GM12878 (cell line): ENCODE measurements at regions not wholly inside any gene's neighbourhood (a gene's known extent, or its start where the extent isn't known, plus 50 kb on each side); places are given as distances from the start of the nearest gene placed in this dataset.

Experiments used
- ATAC-seq: fragments of 200-7000 bp; cut with Tn5 transposase; 3 replicates; pipeline ENCODE4 v1.9.1; 2020; ENCODE audit warnings: mild to moderate bottlenecking, moderate library complexity
- BruUV-seq: library from RNA; stranded (reverse); fragments of 400-500 nt; replicated peaks from 2 replicates; lab custom pipeline; 2021; lab: Mats Ljungman, UMichigan
- CTCF ChIA-PET: fragments of 300-600 bp; sonication (Branson Sonifier 250); formaldehyde crosslinking; extraction: SDS; loops from one replicate; lab custom pipeline; 2021; ENCODE audit warnings: inconsistent platforms; lab: Yijun Ruan, JAX
- POLR2A ChIA-PET: fragments of 350-600 bp; formaldehyde crosslinking; extraction: SDS; loops from one replicate; lab custom pipeline; 2021; ENCODE audit warnings: inconsistent platforms; lab: Charles Lee
- RAD21 ChIA-PET: fragments of 300-600 bp; sonication (Branson Sonifier 250); formaldehyde crosslinking; loops from one replicate; lab custom pipeline; 2023; ENCODE audit warnings: antibody characterized with exemption; ENCODE audit not compliant: unreplicated experiment; lab: Charles Lee
- SMC1A ChIA-PET: fragments of 300-600 bp; sonication (Branson Sonifier 250); formaldehyde crosslinking; loops from one replicate; lab custom pipeline; 2023; ENCODE audit not compliant: unreplicated experiment, uncharacterized antibody; lab: Charles Lee
- DNase-seq: peaks from one replicate; pipeline ENCODE4 v3.0.0-alpha.2; 2011; ENCODE audit warnings: low read depth, low spot score
- FAIRE-seq: peaks from 3 replicates; lab custom pipeline; 2011; peaks lifted over from hg19 to GRCh38; lab: Jason Lieb, UNC
- H2AFZ ChIP-seq: 2 replicates; pipeline ENCODE4 v1.6.0; 2011; ENCODE audit warnings: low read depth, low read length, control low read depth; ENCODE audit not compliant: control insufficient read depth
- H3K27ac ChIP-seq: 2 replicates; pipeline ENCODE4 v1.5.1; 2011; ENCODE audit warnings: control low read depth; ENCODE audit not compliant: control insufficient read depth, insufficient read depth
- H3K27me3 ChIP-seq, 2 experiments: replicated peaks in 1 of 2; 2 replicates each; pipeline versions ENCODE4 v1.6.0 to v1.6.1; 2011; ENCODE audit warnings: low read length in 1 of 2; ENCODE audit not compliant: control insufficient read depth in 2 of 2, insufficient read depth in 2 of 2
- H3K36me3 ChIP-seq, 2 experiments: 2 replicates each; pipeline ENCODE4 v1.5.1; 2011; ENCODE audit warnings: low read length in 1 of 2; ENCODE audit not compliant: control insufficient read depth in 2 of 2, insufficient read depth in 2 of 2
- H3K4me1 ChIP-seq: 2 replicates; pipeline ENCODE4 v1.6.1; 2011; ENCODE audit warnings: mild to moderate bottlenecking, low read length, moderate library complexity, mixed read lengths; ENCODE audit not compliant: control insufficient read depth, insufficient read depth
- H3K4me2 ChIP-seq: 2 replicates; pipeline ENCODE4 v1.6.0; 2011; ENCODE audit warnings: control low read depth; ENCODE audit not compliant: control insufficient read depth, insufficient read depth
- H3K4me3 ChIP-seq: fragments of 200-600 bp; sonication (generic); 2 replicates; pipeline ENCODE4 v1.5.1; 2016
- H3K79me2 ChIP-seq: 2 replicates; pipeline ENCODE4 v1.6.0; 2011; ENCODE audit warnings: low read length; ENCODE audit not compliant: control insufficient read depth, insufficient read depth
- H3K9ac ChIP-seq: 2 replicates; pipeline ENCODE4 v1.8.0; 2011; ENCODE audit warnings: low read length, control low read depth, mixed read lengths; ENCODE audit not compliant: control insufficient read depth, insufficient read depth
- H3K9me3 ChIP-seq: replicated peaks from 3 replicates; pipeline ENCODE4 v1.5.1; 2011; ENCODE audit warnings: mild to moderate bottlenecking, low read length; ENCODE audit not compliant: control insufficient read depth, insufficient read depth
- H4K20me1 ChIP-seq: 2 replicates; pipeline ENCODE4 v1.6.0; 2011; ENCODE audit not compliant: control insufficient read depth, insufficient read depth
- ASH2L ChIP-seq: fragments of 300-600, 200-600 bp; sonication (generic); IDR thresholded peaks from 2 replicates; pipeline ENCODE4 v1.6.1; 2017; ENCODE audit warnings: low read depth, mild to moderate bottlenecking, borderline replicate concordance
- CBFB ChIP-seq: IDR thresholded peaks from 2 replicates; pipeline ENCODE4 v1.6.1; 2016; ENCODE audit warnings: antibody characterized with exemption, low read depth
- CHD4 ChIP-seq: fragments of 200-600 bp; sonication (generic); IDR thresholded peaks from 2 replicates; pipeline ENCODE4 v1.6.1; 2016; ENCODE audit warnings: mild to moderate bottlenecking
- CREM ChIP-seq: IDR thresholded peaks from 2 replicates; pipeline ENCODE4 v1.6.1; 2014; ENCODE audit warnings: antibody characterized with exemption, low read depth
- JUNB ChIP-seq: IDR thresholded peaks from 2 replicates; pipeline ENCODE4 v1.6.1; 2016; ENCODE audit warnings: antibody characterized with exemption, mild to moderate bottlenecking
- NBN ChIP-seq: fragments of 450-650 bp; IDR thresholded peaks from 2 replicates; pipeline ENCODE4 v1.6.1; 2016
- PAX8 ChIP-seq: fragments of 450-650 bp; IDR thresholded peaks from 2 replicates; pipeline ENCODE4 v1.6.1; 2017; ENCODE audit warnings: mild to moderate bottlenecking, moderate library complexity
- SMAD1 ChIP-seq: fragments of 450-650 bp; IDR thresholded peaks from 2 replicates; pipeline ENCODE4 v1.6.1; 2018; ENCODE audit warnings: mild to moderate bottlenecking, low read depth; ENCODE audit not compliant: partially characterized antibody
- TAF1 ChIP-seq: IDR thresholded peaks from 2 replicates; pipeline ENCODE4 v1.6.1; 2011; ENCODE audit warnings: mild to moderate bottlenecking, low read depth, low read length, borderline replicate concordance
- WGBS: methylation state at CpG from one replicate; pipeline ENCODE4 v1.1.6; 2016; ENCODE audit warnings: low lambda C conversion rate; ENCODE audit not compliant: insufficient replicate concordance, insufficient coverage; ENCODE audit errors: missing lambda C conversion rate; 5-methylcytosine and 5-hydroxymethylcytosine counted together
- in situ Hi-C: fragments of 300-500 bp; cut with MboI; formaldehyde crosslinking; loops from 9 replicates; pipeline ENCODE4 v1.14.3; 2018; ENCODE audit warnings: mixed read lengths
- intact Hi-C: fragments of 100-400 bp; cut with micrococcal nuclease; formaldehyde crosslinking; loops from one replicate; pipeline ENCODE4 v1.14.2; 2022; ENCODE audit not compliant: unreplicated experiment
- TF ChIP-seq, protein P1 (sequence below): fragments of 450-650 bp; formaldehyde crosslinking; IDR thresholded peaks from 2 replicates; pipeline ENCODE4 v1.5.0; 2022; ENCODE audit warnings: mild to moderate bottlenecking, missing genetic modification characterization
- TF ChIP-seq, protein P2 (sequence below): fragments of 150-350 bp; IDR thresholded peaks from 2 replicates; pipeline ENCODE4 v1.6.1; 2016; ENCODE audit warnings: low read depth, low read length
- TF ChIP-seq, protein P3 (sequence below): IDR thresholded peaks from 2 replicates; pipeline ENCODE4 v1.6.1; 2012; ENCODE audit warnings: low read depth, low read length, improper control_type of control experiment
- TF ChIP-seq, protein P4 (sequence below): IDR thresholded peaks from 2 replicates; pipeline ENCODE4 v1.6.1; 2012; ENCODE audit warnings: low read depth, low read length, improper control_type of control experiment
- TF ChIP-seq, protein P5 (sequence below): IDR thresholded peaks from 2 replicates; pipeline ENCODE4 v1.6.1; 2012; ENCODE audit warnings: low read length, inconsistent platforms

DNA sequence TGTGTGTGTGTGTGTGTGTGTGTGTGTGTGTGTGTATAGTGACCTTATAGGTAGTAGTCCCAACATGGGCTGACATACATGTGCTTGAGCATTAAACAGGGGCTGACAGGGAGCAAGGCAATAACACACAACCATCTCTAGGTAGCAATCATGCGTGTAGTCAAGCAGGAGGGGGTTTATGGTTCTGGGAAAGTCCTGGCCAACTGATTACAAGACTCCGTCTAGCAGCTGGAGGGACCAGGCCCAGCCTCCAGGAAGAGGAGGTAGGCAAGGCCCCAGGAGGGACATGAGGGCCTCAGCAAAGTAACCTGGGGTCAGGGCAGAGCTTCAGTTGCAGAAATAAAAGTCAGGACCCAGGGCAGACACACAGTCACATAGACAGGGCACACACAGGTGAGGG lies 60.6 kb upstream of the E2F3 start:
- H3K4me1 ChIP-seq, result no peaks in the 10 kb centered on the region
- FAIRE-seq, result no peak
- TF ChIP-seq, protein P1, sequence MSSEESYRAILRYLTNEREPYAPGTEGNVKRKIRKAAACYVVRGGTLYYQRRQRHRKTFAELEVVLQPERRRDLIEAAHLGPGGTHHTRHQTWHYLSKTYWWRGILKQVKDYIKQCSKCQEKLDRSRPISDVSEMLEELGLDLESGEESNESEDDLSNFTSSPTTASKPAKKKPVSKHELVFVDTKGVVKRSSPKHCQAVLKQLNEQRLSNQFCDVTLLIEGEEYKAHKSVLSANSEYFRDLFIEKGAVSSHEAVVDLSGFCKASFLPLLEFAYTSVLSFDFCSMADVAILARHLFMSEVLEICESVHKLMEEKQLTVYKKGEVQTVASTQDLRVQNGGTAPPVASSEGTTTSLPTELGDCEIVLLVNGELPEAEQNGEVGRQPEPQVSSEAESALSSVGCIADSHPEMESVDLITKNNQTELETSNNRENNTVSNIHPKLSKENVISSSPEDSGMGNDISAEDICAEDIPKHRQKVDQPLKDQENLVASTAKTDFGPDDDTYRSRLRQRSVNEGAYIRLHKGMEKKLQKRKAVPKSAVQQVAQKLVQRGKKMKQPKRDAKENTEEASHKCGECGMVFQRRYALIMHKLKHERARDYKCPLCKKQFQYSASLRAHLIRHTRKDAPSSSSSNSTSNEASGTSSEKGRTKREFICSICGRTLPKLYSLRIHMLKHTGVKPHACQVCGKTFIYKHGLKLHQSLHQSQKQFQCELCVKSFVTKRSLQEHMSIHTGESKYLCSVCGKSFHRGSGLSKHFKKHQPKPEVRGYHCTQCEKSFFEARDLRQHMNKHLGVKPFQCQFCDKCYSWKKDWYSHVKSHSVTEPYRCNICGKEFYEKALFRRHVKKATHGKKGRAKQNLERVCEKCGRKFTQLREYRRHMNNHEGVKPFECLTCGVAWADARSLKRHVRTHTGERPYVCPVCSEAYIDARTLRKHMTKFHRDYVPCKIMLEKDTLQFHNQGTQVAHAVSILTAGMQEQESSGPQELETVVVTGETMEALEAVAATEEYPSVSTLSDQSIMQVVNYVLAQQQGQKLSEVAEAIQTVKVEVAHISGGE, result no peak
- TF ChIP-seq JUNB (no peak), TAF1 (no peak), ASH2L (no peak), CREM (no peak), NBN (no peak), SMAD1 (no peak), CBFB (no peak), CHD4 (no peak), PAX8 (no peak)
- TF ChIP-seq, protein P2, sequence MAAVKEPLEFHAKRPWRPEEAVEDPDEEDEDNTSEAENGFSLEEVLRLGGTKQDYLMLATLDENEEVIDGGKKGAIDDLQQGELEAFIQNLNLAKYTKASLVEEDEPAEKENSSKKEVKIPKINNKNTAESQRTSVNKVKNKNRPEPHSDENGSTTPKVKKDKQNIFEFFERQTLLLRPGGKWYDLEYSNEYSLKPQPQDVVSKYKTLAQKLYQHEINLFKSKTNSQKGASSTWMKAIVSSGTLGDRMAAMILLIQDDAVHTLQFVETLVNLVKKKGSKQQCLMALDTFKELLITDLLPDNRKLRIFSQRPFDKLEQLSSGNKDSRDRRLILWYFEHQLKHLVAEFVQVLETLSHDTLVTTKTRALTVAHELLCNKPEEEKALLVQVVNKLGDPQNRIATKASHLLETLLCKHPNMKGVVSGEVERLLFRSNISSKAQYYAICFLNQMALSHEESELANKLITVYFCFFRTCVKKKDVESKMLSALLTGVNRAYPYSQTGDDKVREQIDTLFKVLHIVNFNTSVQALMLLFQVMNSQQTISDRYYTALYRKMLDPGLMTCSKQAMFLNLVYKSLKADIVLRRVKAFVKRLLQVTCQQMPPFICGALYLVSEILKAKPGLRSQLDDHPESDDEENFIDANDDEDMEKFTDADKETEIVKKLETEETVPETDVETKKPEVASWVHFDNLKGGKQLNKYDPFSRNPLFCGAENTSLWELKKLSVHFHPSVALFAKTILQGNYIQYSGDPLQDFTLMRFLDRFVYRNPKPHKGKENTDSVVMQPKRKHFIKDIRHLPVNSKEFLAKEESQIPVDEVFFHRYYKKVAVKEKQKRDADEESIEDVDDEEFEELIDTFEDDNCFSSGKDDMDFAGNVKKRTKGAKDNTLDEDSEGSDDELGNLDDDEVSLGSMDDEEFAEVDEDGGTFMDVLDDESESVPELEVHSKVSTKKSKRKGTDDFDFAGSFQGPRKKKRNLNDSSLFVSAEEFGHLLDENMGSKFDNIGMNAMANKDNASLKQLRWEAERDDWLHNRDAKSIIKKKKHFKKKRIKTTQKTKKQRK, result no peak
- TF ChIP-seq, protein P3, sequence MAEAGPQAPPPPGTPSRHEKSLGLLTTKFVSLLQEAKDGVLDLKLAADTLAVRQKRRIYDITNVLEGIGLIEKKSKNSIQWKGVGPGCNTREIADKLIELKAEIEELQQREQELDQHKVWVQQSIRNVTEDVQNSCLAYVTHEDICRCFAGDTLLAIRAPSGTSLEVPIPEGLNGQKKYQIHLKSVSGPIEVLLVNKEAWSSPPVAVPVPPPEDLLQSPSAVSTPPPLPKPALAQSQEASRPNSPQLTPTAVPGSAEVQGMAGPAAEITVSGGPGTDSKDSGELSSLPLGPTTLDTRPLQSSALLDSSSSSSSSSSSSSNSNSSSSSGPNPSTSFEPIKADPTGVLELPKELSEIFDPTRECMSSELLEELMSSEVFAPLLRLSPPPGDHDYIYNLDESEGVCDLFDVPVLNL, result no peak
- TF ChIP-seq, protein P4, sequence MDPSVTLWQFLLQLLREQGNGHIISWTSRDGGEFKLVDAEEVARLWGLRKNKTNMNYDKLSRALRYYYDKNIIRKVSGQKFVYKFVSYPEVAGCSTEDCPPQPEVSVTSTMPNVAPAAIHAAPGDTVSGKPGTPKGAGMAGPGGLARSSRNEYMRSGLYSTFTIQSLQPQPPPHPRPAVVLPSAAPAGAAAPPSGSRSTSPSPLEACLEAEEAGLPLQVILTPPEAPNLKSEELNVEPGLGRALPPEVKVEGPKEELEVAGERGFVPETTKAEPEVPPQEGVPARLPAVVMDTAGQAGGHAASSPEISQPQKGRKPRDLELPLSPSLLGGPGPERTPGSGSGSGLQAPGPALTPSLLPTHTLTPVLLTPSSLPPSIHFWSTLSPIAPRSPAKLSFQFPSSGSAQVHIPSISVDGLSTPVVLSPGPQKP, result no peak
- TF ChIP-seq, protein P5, sequence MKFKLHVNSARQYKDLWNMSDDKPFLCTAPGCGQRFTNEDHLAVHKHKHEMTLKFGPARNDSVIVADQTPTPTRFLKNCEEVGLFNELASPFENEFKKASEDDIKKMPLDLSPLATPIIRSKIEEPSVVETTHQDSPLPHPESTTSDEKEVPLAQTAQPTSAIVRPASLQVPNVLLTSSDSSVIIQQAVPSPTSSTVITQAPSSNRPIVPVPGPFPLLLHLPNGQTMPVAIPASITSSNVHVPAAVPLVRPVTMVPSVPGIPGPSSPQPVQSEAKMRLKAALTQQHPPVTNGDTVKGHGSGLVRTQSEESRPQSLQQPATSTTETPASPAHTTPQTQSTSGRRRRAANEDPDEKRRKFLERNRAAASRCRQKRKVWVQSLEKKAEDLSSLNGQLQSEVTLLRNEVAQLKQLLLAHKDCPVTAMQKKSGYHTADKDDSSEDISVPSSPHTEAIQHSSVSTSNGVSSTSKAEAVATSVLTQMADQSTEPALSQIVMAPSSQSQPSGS, result no peak

More for the DNA sequence above, 60.6 kb upstream of the E2F3 start:
- no peak overlapping the region for H2AFZ ChIP-seq
- H3K79me2 ChIP-seq, result no peaks in the 10 kb centered on the region
- no TSS peak for BruUV-seq
- no peaks in the 10 kb centered on the region for H3K27me3 ChIP-seq
- RAD21 ChIA-PET, result interaction anchor here (1.3 to 1.4 kb wide), 3 partner anchors 21 to 62 kb away, joined by 3 to 6 read pairs (median 5); no protein-coding TSS in a partner anchor
- no peak overlapping the region for H3K4me2 ChIP-seq
- no peaks in the 10 kb centered on the region for H4K20me1 ChIP-seq
- H3K9ac ChIP-seq, result no peak overlapping the region
- in situ Hi-C loops, result no loop called here
- H3K9me3 ChIP-seq, result no peaks in the 10 kb centered on the region
- POLR2A ChIA-PET, result no interaction called here
- SMC1A ChIA-PET, result interaction anchor here (0.9 to 2.0 kb wide), 7 partner anchors 10 to 128 kb away, joined by 3 to 11 read pairs (median 4); no protein-coding TSS in a partner anchor
- CTCF ChIA-PET, result interaction anchor here (1.6 kb wide), 1 partner anchor 15 kb away, joined by 5 read pairs; no protein-coding TSS in a partner anchor
- no peaks in the 10 kb centered on the region for H3K36me3 ChIP-seq
- H3K27ac ChIP-seq, result no peak overlapping the region
- no peak overlapping the region for H3K4me3 ChIP-seq
- WGBS, result 0% methylated on average over 2 of the region's 2 CpGs
- DNase-seq (no peak), ATAC-seq (peak; percentile 80)
- intact Hi-C loops, result no loop called here
